ENCODE measurements at regions not wholly inside any gene's neighbourhood (a gene's known extent, or its start where the extent isn't known, plus 50 kb on each side); places are given as distances from the start of the nearest gene placed in this dataset.

DNA sequence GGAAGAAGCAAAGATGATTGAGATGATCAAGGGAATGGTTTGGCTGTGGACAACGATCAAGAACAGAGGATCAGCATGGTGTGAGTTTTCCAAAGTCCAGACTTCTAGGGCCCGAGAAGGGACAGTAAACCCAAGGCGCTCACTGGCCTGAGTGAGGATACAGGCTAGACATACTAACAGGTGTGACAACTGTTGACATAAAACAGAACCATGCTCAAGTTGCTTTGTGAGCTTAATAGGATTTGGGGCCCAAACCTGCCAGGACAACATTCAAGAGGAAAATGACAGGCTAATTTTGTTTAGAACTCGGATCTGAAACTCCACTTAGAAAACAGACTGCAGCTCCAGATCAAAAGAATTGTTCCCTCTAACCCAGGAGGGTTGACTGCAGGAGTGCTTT lies 68.1 kb upstream of the ACKR3 start:
- DNase-seq, result no peak

DNA sequence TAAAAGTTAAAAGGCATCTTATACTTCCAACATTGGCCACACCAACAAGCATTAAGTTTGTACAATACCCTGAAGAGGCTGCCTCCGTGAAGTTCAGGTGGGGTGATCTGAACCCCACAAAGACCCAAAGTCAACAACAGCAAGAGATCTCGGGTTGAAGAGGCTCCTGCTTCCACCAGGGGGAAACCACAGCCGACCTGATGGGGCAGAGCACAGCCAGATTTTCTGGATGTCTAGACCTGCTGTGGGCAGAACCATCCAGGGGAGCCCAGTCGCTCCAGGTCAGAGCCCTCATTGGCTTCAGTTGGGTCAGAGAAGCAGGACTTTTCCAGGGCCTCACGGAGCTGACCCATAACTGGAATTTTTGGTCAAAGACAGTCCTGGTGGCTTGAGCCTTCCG lies 66.5 kb upstream of the ACKR3 start:
- DNase-seq, result no peak

DNA sequence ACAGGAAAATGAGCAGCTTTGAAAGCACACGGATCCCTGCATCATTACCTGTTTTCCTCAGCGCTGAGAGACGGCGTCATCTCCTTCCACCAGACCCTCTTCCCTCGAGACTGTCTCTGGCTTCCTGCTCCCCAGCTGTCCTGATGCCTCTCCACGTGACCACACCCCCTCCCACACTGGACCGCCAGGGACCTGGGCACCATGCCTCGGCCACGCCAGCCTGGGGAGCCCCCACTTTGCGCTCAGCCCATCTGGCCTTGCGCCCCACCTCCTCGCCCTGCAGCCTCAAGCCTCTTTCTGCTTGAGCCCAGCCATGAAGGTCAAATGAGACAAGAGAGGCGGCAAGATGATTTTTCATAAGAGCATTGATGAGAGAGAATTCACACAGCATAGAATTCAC lies 66.0 kb upstream of the ACKR3 start:
- DNase-seq, result no peak

- DNase-seq, result no peak
Observed at GRCh38 chr2:236505041-236505440, 64.6 kb upstream of the ACKR3 start.

- no peak for DNase-seq
Observed at GRCh38 chr2:236505648-236506047, 64.0 kb upstream of the ACKR3 start.

DNA sequence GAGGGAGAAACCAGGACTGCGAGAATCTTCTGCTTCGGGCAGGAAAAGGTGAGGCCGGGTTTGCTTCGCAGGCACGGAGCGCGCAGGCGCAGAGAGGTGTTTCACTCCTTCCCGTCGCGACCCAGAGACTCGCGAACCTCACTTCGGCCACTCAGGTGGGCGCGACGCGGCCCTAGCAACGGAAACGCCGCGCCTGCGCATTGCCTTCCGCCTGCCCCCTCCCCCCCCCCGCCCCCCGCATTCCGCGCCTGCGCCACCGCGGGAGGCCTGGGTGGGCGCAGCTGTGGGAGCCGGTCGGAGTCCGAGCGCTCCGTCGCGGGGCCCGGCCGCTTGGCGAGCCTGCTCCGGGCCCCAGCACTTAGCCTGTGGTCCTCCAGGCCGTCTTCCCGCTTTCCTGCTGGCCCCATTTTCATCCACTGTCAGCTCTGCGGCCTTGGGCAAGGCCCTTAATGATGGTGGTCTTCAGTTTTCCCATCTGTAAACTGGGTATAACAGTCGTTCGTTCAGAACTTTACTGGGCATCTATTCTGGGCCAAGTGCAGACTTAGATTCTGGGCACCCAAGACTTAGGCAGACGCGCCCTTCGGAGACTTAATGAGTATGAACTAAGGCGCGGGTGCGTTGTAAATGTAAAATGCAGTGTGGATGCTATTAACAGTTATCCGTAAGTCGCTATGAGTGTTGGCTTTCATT lies 62.1 kb upstream of the ACKR3 start:
- peak; percentile 52 for DNase-seq

GRCh38 chr2:236508466-236508865 lies 61.2 kb upstream of the ACKR3 start:
- no peak for DNase-seq

DNA sequence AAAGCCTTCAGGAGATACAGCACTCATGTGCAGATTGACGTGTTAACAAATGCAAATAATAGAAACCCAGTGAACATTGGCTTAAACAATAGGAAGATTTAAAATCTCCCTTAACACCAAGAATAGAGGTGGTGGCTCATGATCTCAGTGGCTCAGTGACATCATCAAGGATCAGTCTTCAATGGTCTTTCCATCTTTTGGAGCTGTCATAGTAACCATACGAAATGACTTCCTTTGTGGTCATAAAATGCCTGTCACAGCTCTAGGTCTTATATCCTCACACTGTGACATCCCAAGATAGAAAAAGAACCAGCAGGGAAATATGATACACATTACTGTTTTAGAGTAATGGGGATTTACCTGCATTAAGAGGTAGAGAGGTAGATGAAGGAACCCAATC lies 59.6 kb upstream of the ACKR3 start:
- DNase-seq, result no peak

GRCh38 chr2:236511266-236511665 lies 58.4 kb upstream of the ACKR3 start:
- no peak for DNase-seq

- DNase-seq, result no peak
Observed at GRCh38 chr2:236512267-236512666, 57.4 kb upstream of the ACKR3 start.

DNA sequence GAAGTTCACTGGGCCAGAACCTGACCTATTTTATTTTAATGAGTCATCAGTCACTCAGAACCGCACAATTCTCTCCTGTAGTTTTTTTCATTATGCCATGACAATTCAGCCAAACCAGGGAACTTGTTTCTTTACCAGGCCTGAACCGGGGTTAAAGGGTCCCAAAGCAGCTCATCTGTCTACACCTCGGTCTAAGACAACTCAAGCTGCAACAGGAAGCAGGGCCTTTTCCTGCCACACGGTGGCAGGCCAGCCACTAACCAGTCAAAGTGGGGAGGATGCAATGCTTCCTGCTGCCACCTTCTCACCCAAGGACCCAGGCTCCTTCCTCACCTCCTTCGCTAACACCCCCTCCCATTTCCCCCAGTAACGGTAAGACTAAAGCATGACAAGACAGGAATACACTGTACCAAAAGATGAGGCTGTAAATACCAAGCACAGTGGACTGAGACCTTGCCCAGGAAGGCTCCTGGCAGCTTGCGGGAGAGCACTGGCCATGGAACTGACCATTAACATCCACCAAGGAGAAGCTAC lies 56.7 kb upstream of the ACKR3 start:
- peak; percentile 55 for DNase-seq

- DNase-seq, result no peak
Observed at GRCh38 chr2:236513956-236514355, 55.7 kb upstream of the ACKR3 start.

- no peak for DNase-seq
Observed at GRCh38 chr2:236516708-236517107, 52.9 kb upstream of the ACKR3 start.

- no peak for DNase-seq
Observed at GRCh38 chr2:236517251-236518031, 52.2 kb upstream of the ACKR3 start.

Data from stimulated activated CD4-positive, alpha-beta T cell treated with anti-CD3 and anti-CD28 coated beads, Interleukin-12 subunit alpha, Interleukin-12 subunit beta, amount 100 ng/mL, for 4 hours (primary cell).